Esophagus mucosa (tissue), 1 donor: ENCODE measurements at regions not wholly inside any gene's neighbourhood (a gene's known extent, or its start where the extent isn't known, plus 50 kb on each side); places are given as distances from the start of the nearest gene placed in this dataset.

Experiments used
- ATAC-seq: fragments of 200-7000 bp; cut with Tn5 transposase; one replicate; pipeline ENCODE4 v1.9.1; 2020
- donor health status: DM: yes; HTN: yes; CAD: no.

GRCh38 chr7:25279705-25280104 is 51.4 kb upstream of the NPVF start:
- no peak for ATAC-seq

- no peak for ATAC-seq
These were observed 51.9 kb upstream of the NPVF start for GRCh38 chr7:25280181-25280580.

- no peak for ATAC-seq
These were observed 53.9 kb upstream of the NPVF start for GRCh38 chr7:25282194-25282593.

GRCh38 chr7:25286756-25287155 is 58.5 kb upstream of the NPVF start:
- no peak for ATAC-seq

- no peak for ATAC-seq
These were observed 59.0 kb upstream of the NPVF start for GRCh38 chr7:25287291-25287690.

- no peak for ATAC-seq
These were observed 60.4 kb upstream of the NPVF start for GRCh38 chr7:25288556-25289307.

GRCh38 chr7:25289518-25289917 is 61.2 kb upstream of the NPVF start:
- no peak for ATAC-seq

- no peak for ATAC-seq
These were observed 66.3 kb upstream of the NPVF start for GRCh38 chr7:25294624-25295023.

GRCh38 chr7:25295387-25295786 is 67.1 kb upstream of the NPVF start:
- ATAC-seq: no peak

GRCh38 chr7:25296086-25296485 is 67.8 kb upstream of the NPVF start:
- ATAC-seq: no peak

GRCh38 chr7:25297278-25297677 is 69.0 kb upstream of the NPVF start:
- ATAC-seq: no peak

- ATAC-seq: no peak
These were observed 75.2 kb upstream of the NPVF start for GRCh38 chr7:25303281-25304181.

- ATAC-seq: no peak
These were observed 76.4 kb upstream of the NPVF start for GRCh38 chr7:25304691-25305090.

- ATAC-seq: no peak
These were observed 77.5 kb upstream of the NPVF start for GRCh38 chr7:25305831-25306230.

GRCh38 chr7:25307624-25308023 is 79.3 kb upstream of the NPVF start:
- ATAC-seq: no peak

GRCh38 chr7:25308246-25308645 is 80.0 kb upstream of the NPVF start:
- ATAC-seq: no peak

GRCh38 chr7:25308906-25309705 is 80.8 kb upstream of the NPVF start:
- no peak for ATAC-seq

- no peak for ATAC-seq
These were observed 82.6 kb upstream of the NPVF start for GRCh38 chr7:25310896-25311295.

GRCh38 chr7:25311346-25311745 is 83.1 kb upstream of the NPVF start:
- peak; percentile 84 for ATAC-seq

GRCh38 chr7:25312968-25313367 is 84.7 kb upstream of the NPVF start:
- no peak for ATAC-seq

- no peak for ATAC-seq
These were observed 85.2 kb upstream of the NPVF start for GRCh38 chr7:25313526-25313925.

- ATAC-seq: no peak
These were observed 85.9 kb upstream of the NPVF start for GRCh38 chr7:25314094-25314730.
